HG03432 (cell line): ENCODE measurements at regions not wholly inside any gene's neighbourhood (a gene's known extent, or its start where the extent isn't known, plus 50 kb on each side); places are given as distances from the start of the nearest gene placed in this dataset.
A peak's percentile ranks its signal among the peaks of the same experiment; 100 is the strongest.
"Not testable (repeated sequence)": the region's sequence is repeated elsewhere in the genome, so short reads cannot be mapped to it uniquely, and the experiment has no call there.

Source experiments
- ATAC-seq: cut with Tn5 transposase; IDR thresholded peaks from one replicate; pipeline ENCODE4 v1.9.1; 2021; ENCODE audit warnings: mild to moderate bottlenecking, moderate library complexity; ENCODE audit not compliant: unreplicated experiment

DNA sequence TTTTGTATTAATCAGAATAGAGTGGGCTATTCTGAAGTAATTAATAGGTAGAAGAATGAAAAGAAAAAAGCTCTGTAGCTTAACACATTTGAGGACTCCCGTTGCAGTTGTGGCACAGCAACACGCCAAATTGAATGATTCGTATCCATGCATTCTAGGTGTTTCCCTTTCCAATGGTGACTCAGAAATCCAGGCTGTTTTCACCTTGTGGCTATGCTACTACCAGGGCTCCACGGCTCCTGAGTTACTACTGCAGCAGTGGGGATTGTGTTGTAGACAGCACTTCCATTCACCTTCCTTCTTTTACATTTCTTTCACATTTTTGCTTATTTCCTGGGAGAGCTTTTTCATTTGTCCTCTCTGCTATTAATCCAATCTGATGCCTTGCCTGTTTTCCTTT lies 1616.4 kb downstream of the CDH8 start:
- no peak for ATAC-seq

DNA sequence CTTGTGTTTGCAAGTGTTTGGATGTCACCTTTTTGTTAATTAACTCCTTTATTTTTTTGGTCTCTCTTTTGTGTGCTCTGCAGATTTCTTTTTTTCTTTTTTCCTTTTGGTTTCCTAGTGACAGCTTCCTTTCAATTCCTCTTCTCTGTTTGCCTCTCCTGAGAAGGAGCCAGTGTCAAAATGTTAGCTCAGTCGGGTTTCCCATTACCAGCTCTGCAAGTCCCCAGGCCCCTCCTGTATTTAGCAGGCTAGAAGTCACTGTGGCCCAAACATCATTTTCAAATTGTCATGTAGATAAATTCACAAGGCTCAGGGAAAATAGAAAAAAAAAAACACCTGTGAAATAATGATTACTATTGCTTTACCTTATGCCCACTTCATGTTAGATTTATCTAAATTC lies 1621.6 kb downstream of the CDH8 start:
- ATAC-seq: no peak

DNA sequence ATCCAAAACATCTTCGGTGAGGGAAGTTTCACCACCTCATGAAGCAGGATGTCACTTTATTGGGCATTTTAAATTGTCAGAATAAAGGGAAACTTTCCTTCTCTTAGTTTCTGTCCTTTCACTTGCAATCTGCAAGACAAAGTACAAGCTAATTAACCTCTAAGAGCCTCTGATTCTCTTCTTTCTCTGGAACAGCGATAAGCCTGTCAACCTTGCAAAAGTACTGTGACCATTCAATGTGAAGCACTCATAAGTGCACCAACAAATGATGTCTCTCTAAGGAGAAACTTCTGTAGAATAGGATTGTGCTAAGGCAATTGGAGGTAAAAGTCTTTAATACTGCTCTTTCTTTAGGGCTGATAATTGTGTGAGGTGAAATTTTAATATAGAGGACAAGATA lies 1622.3 kb downstream of the CDH8 start:
- no peak for ATAC-seq

DNA sequence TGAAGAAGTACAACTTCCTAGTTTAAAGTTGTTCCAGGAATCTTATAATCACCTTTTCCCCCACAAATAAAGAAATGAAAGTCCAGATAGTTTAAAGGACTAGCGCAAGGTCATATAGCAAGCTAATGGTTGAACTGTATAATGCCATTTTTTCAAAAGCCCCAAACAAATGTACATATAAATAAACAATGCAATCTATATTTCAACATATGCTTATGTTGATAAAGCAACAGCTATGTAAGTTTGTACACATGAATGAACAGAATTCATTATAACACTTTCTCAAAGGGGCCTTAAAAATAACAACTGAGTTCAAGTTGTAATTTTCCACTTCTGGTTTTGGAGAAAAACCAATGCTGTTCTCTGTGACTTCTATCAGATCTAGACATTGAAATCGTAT lies 1628.6 kb downstream of the CDH8 start:
- no peak for ATAC-seq

DNA sequence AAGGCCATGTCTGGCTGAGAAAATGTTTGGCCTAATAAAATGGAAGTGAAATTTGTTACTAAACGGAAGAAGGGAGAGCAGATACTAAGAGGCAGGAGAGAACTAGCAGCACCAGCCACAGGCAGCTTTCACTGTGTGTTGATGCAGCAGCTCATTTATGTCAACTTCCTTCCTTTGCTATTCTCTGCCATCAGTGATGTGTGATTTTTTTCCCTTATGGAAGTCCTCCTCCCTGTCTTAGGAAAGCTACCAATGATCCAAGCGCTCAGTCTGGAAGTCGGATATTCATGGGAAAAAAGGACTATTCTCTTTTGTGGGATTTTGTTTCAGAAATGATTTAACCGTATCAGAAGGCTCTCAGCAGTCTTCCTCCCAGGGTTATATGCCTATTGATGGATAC lies 1629.2 kb downstream of the CDH8 start:
- ATAC-seq: no peak

DNA sequence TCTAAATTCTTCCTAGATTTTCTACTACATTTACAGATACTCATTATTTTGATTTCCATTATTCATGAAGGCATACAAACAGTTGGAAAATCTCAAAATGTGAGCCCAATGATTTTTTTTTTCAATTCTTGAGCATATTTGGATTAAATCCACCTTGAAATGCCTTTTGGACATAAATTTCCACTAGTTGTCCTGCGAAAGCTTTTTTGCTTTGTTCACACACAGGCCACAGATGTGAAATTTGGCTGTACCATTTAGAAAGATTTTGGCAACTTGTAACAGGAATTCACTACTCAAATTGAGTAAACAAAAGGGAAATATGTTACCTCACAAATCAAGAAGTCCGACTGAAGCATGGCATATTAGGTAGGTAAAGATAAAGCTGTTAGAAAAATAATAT lies 1631.0 kb downstream of the CDH8 start:
- no peak for ATAC-seq

DNA sequence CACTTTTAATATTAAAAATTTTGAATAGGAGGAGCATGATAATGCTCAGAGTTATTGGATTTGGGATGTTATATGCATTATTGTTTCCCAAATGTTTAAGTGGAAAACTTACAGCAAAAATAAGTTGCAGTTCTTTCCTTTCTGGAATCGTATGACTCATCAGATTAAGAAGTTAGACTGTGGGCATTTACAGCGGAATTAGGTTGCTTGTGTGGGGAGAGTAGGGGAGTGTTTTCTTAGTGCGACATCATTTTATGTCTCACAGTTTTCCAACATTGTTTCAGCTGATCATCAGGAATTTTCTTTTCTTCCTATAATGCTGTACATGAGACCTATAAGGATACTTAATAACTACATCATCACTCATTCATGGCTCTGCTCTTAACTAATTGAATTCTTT lies 1631.8 kb downstream of the CDH8 start:
- no peak for ATAC-seq

DNA sequence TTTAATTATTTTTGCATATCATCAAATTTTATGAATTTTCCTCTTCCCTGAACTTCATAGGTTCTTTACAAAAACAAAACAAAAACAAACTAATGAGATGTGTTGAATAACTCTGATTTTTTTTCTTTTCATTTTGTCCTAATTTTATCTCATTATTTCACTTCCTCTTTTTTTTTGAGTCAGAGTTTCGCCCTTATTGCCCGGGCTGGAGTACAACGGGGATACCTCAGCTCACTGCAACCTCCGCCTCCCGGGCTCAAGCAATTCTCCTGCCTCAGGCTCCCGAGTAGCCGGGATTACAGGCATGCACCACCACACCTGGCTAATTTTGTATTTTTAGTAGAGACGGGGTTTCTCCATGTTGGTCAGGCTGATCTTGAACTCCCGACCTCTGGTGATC lies 1633.3 kb downstream of the CDH8 start:
- peak; percentile 95 for ATAC-seq

DNA sequence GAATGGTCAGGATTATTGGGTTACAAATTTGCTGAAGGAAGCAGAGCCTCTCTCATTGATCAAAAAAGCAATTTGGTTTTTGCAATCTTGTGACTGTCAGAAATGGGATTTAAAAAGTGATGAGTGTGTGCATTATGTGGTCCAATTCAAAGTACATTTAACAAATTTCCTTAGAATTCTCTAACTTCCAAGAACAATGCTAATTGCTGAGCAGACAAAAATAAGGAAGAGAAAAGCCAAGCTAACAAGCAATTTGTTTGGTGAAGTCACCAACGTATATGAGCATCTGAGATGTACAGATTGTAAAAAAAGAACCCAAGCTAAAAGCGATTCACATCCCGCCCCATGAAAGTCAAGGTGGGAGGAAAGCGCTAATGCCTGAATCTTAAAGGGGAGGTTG lies 1643.9 kb downstream of the CDH8 start:
- no peak for ATAC-seq

DNA sequence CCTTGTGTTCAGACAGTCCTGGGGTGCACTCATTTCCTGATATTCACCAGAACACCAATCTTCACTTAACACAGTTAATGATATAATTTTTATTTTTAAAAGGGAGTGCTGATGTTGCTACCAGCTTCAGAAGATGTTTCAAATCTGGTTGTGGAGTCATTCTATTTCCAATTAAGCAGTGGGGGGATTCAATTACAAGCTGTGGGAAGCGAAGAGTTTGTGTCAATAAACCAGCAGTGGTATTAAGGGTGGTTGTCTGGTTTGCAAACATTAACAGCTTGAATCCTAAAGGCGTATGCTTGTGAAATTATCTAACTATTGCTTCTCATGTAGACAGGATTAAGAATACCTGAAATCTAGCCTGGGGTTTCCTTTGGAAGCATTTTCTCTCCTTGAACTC lies 1637.5 kb upstream of the GOT2 start:
- no peak for ATAC-seq

DNA sequence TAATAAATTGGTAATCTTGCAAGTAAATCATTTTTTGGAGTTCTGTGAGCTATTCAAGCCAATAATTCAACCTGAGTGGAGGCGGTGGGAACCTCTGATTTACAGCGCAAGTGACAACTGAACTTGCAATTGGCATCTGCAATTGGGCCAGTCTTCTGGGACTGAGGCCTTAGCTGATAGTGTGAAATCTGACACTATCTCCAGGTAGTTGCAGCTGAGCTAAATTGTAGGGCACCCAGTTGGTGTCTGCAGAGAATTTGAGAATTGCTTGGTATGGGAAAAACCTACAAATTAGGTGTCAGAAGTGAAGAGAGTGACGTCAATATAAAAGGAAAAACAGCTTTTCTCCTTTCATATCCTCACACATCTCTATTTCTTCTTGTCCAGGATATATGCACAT lies 1633.6 kb upstream of the GOT2 start:
- ATAC-seq: no peak

DNA sequence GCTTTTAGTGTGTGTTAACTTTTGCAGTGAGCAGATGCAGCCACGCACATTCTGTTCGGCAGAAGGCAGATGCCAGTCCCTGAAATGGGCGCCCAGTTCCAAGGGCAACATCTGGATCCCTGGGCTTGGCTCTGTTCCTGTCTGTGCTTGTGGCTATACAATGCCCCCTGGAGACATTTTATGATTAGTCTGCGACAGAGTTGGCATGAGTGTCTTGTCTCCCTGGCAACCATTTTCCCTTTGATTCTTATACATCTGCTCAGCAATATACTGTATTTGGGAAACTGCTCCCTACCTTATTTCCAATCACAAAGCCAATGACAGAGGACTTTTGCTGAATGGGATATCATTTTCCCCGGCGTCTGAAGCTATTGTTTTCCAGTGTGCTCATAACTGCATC lies 1629.5 kb upstream of the GOT2 start:
- no peak for ATAC-seq

DNA sequence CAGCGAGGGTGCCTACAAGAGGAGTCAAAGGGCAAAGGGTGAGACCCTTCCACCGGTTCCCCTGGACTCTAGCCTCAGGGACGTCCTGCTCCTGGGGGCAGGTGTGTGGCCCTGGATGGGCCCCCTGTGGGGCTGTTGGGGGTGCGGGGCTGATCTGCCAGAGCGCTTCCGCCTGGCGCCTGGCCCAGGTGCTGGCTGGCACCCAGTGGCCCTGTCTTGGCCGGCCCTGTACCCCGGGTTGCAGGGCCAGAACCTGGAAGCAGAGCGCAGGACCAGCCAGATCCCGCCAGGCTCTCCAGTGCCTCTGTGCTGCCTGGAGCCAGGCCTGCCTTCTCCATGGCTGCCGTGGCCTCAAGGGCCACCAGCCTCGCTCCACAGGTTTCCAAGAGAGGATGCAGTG lies 1625.8 kb upstream of the GOT2 start:
- ATAC-seq: not testable (repeated sequence)

DNA sequence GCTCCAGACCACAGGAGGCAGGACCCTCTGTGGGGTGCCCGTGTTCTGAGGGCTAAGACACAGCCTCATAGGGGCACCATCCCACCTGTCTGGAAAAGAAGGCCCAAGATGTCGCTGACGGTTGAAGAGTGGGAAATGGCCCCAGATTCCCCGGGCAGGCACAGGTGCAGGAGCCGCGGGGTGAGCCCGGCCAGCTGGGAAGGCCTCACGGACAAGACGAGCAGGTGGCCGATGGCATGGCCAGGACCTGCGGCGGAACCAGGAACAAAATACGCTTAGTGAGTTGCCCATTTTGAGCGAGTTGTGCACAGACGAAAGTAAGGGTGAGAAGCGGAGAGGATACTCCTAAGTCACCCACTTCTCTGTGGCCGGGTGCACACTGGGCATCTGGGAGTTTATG lies 1625.3 kb upstream of the GOT2 start:
- not testable (repeated sequence) for ATAC-seq

DNA sequence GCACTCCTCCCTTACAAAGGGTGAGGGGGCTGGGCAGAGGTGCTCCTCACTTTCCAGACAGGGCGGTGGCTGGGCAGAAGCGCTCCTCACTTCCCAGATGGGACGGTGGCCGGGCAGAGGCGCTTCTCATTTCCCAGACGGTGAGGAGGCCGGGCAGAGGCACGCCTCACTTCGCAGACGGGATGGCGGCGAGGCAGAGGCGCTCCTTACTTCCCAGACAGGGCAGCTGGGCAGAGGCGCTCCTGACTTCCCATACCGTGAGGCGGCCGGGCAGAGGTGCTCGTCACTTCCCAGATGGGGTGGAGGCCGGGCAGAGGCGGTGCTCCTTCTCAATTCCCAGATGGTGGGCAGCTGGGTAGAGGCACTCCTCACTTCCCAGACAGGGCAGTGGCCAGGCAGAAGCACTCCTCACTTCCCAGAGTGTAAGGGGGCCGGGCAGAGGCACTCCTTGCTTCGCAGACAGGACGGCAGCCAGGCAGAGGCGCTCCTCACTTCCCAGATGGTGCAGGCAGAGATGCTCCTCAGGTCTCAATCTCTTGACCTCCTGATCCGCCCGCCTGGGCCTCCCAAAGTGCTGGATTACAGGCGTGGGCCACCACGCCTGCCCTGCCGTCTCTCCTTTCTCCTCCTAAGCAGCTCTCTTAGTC lies 1623.9 kb upstream of the GOT2 start:
- ATAC-seq: not testable (repeated sequence)

DNA sequence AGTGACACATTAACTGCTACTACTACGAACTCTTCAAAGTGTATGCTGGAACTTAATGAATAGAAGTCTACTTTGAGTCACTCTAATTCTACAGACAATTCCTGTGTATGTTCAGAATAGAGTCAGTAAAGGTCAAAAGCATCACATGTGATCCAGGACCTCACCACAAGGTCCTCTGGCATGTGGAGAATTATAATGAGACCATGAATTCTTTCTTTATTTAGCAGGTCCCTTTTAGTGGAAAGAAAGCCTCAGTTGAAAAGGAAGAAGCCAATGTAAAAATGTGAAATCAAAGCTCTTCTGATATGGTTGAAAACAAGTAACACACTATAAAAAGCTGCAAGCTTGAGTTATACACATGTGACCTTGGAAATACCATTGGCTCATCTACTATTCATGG lies 1612.1 kb upstream of the GOT2 start:
- no peak for ATAC-seq

DNA sequence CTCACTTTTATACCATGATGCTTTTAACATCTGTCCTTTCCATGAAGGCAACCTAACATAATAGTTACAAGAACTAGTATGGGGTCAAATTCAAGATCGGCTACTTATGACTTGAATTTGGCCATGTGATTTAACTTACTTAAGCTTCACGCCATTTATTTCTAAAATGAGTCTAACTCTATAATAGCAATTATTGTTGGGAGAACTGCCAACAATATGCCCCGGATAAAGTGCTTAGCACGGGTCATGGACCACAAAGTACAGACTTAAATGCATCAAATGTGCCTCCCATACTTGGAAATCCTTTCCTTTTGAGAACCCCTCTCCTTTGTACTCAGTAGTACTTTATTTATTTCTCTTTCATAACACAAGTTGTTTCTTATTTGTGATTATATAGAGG lies 1603.6 kb upstream of the GOT2 start:
- ATAC-seq: no peak

DNA sequence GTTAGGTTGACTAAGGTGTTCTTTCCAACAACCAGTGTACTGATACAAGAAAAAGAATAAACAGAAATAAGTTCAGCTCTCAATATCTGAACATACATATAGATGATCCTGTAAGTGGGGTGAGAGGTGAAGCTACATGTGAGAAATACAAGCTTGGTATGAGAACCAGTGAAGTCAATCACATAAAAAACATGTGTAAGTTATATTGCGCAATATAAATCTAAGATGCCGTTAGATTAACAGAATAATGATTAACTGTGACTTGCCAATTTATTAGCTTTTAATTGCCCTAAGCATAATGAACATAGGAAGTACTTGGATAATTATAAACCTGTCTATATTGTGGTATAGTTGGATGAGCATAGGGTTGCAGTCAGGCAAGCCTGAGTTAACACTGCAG lies 1597.1 kb upstream of the GOT2 start:
- ATAC-seq: no peak

DNA sequence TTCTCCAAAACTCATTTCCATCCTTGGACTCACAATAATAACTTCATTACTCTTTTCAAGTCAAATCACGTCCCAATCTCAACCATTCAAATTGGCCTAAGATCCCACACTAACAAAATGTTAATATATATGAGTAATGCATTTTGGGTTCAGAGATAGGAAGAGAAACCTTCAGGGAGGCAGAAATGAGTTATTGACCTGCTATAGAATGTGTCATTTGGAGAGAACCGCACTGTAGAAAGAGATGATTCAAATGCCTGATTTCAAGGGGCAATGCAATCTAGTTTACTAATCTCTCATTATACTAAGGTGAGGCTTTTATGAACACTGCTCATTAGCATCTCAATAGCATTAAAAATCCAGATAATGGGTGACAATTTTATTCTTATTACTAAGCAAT lies 1595.0 kb upstream of the GOT2 start:
- ATAC-seq: no peak

DNA sequence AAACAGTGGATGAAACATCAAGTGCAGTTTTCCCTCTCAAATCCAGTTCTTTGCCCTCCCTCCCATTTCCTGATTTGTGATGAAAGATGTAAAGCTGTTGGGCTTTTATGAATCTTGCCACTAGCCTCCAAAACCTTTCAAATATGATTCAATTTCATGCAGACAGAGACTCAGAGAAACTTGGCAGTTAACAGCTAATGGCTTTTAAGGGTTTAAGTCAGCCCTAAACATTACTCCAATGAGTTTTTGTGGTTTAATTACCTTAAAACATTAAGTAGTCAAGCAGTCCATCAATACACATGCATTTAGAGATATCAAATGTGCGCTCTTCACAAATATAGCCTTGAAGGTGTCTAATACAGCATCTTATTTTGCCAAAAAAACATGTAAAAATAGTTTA lies 1594.0 kb upstream of the GOT2 start:
- no peak for ATAC-seq

DNA sequence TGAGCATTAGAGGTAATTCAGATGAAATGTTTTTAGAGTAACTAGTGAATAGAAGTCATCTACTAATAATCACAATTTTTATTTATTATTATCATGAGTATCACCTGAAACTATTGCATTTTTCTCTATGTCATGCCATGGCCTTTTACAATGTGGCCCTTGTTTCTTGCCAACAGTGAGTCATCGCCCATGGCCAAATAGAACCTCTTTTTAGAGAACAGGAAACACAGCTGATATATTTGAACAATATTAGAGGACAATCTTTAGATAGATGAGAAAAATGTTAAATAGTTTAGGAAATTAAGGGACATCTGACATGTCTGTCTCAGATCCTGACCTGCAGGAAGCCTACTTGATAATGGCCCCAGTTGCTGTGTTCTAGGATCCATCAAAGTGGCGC lies 1584.4 kb upstream of the GOT2 start:
- ATAC-seq: no peak

DNA sequence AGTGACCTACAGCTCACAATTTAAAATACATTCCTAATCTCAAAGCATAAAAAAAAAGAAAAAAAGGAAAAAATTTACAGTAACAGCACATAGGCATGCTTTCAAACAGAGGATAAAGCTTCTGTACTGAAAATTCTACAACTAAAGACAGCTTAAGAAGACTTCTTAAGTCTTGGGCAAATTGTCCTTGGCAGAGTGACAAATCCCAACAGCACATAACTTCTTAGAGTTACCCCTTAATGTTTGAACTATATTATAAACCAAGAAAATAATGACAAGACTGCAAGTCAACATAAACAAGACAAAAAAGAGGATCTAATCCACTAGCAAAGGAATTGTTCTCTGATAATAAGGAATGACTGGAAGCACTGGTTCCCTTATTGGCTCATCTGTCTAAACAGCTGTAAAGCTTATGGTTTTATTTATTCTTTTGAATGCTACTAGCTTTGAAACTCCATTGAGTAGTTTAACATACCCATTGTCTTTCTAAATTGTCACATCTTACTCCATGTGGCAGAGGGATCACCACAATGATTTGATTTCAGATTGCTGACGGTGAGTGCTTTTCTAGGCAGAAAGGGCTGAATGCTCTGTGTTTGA lies 1576.8 kb upstream of the GOT2 start:
- ATAC-seq: no peak

DNA sequence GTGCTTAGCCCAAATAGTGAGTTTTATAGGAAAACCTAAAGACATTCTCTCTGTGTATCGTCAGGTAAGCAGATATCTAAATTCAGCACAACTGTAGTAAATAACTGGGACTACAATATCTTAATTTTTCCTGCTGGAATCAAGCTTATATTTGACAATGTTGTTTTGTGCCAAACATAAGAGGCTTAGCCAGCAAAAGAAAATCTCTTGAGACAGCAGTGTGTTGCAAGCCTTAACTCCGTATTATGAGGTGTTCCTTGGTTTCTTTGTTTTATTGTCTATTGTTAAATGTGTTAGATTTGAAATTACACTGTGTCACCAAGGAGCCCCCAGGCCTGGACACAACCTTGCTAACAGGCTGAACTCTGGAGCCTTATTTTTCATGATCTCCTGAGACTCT lies 1570.6 kb upstream of the GOT2 start:
- ATAC-seq: no peak
